Endodermal cell (in vitro differentiated cells): ENCODE measurements at regions not wholly inside any gene's neighbourhood (a gene's known extent, or its start where the extent isn't known, plus 50 kb on each side); places are given as distances from the start of the nearest gene placed in this dataset.

Experiments
- DNase-seq: peaks from one replicate; pipeline ENCODE4 v3.0.0-alpha.2; 2017
- H3K27ac ChIP-seq: 2 replicates; pipeline ENCODE4 v1.5.1; 2013; ENCODE audit warnings: mild to moderate bottlenecking, low read depth, low read length, moderate library complexity
- H3K27me3 ChIP-seq: 2 replicates; pipeline ENCODE4 v1.6.1; 2013; ENCODE audit warnings: mild to moderate bottlenecking, low read length, moderate library complexity; ENCODE audit not compliant: insufficient read depth, control insufficient read depth, poor library complexity, severe bottlenecking
- H3K36me3 ChIP-seq: 2 replicates; pipeline ENCODE4 v1.7.0; 2013; ENCODE audit warnings: mild to moderate bottlenecking, low read length, moderate library complexity; ENCODE audit not compliant: control insufficient read depth, insufficient read depth
- H3K4me1 ChIP-seq: one replicate; pipeline ENCODE4 v1.7.0; 2013; ENCODE audit warnings: low read length; ENCODE audit not compliant: control insufficient read depth, insufficient read depth
- H3K4me3 ChIP-seq: 2 replicates; pipeline ENCODE4 v1.5.1; 2013; ENCODE audit warnings: mild to moderate bottlenecking, low read length, moderate library complexity
- H3K9ac ChIP-seq: 2 replicates; pipeline ENCODE4 v1.6.1; 2013; ENCODE audit warnings: mild to moderate bottlenecking, low read length, moderate library complexity; ENCODE audit not compliant: poor library complexity, severe bottlenecking; ENCODE audit errors: extremely low read depth
- H3K9me3 ChIP-seq: 2 replicates; pipeline ENCODE4 v1.6.1; 2013; ENCODE audit warnings: mild to moderate bottlenecking, low read length, moderate library complexity; ENCODE audit not compliant: control insufficient read depth
- H3K27ac Mint-ChIP-seq: 2 replicates; pipeline ENCODE4 v1.8.0; 2020; ENCODE audit warnings: mixed read lengths
- H3K27me3 Mint-ChIP-seq: 2 replicates; pipeline ENCODE4 v1.8.0; 2021; ENCODE audit warnings: mild to moderate bottlenecking, mixed read lengths; ENCODE audit not compliant: insufficient read depth
- H3K36me3 Mint-ChIP-seq: 2 replicates; pipeline ENCODE4 v1.8.0; 2020; ENCODE audit warnings: low read depth, mixed read lengths
- H3K4me1 Mint-ChIP-seq: 2 replicates; pipeline ENCODE4 v1.8.0; 2020; ENCODE audit warnings: mixed read lengths
- H3K4me3 Mint-ChIP-seq: 2 replicates; pipeline ENCODE4 v1.8.0; 2020; ENCODE audit warnings: mild to moderate bottlenecking, moderate library complexity, mixed read lengths
- H3K9me3 Mint-ChIP-seq: 2 replicates; pipeline ENCODE4 v1.8.0; 2020; ENCODE audit warnings: mild to moderate bottlenecking, mixed read lengths
- WGBS, 2 experiments: methylation state at CpG; one replicate each; pipeline versions ENCODE4 v1.1.5 to v1.1.7; 2013; ENCODE audit warnings: missing lambda C conversion rate in 2 of 2, mixed read lengths in 1 of 2; ENCODE audit not compliant: insufficient coverage in 1 of 2, insufficient read length in 1 of 2; 5-methylcytosine and 5-hydroxymethylcytosine counted together
- TF ChIP-seq, protein P1 (sequence below): fragments of 200-600 bp; sonication (generic); conservative IDR thresholded peaks from 2 replicates; pipeline ENCODE4 v1.5.0; 2021; ENCODE audit warnings: antibody characterized with exemption, mild to moderate bottlenecking

DNA sequence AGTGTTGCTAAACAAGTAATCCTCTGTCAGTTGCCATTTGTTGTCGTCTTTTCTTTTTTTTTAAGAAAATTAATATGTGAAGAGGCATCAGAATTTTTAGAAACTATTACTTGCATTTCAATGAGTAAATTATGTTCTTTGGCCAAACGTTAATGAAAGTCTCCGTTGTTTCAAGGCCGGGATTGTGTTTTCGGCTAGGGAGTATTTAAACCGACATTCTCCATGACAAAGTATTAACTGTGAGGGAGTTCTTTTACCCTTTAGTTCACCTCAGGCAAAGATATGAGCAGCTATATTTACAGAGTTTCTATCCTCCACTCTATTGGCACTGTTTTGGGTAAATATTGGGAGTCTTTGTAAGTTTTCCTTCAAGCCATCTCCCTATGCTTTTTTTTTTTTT is 668.9 kb downstream of the METTL15 start:
- no peak overlapping the region for H3K9ac ChIP-seq
- peaks cover 4% of the 10 kb centered on the region for H3K36me3 Mint-ChIP-seq
- H3K9me3 Mint-ChIP-seq: peaks cover 29% of the 10 kb centered on the region
- peaks cover 16% of the 10 kb centered on the region for H3K9me3 ChIP-seq
- H3K27me3 ChIP-seq: no peaks in the 10 kb centered on the region
- no peaks in the 10 kb centered on the region for H3K4me1 ChIP-seq
- no peak for DNase-seq
- H3K4me3 ChIP-seq: no peak overlapping the region
- H3K4me3 Mint-ChIP-seq: no peak overlapping the region
- 73 to 75% methylated on average over 4 to 6 of the region's 6 CpGs for WGBS, 2 experiments
- no peaks in the 10 kb centered on the region for H3K4me1 Mint-ChIP-seq
- H3K36me3 ChIP-seq: no peaks in the 10 kb centered on the region
- TF ChIP-seq, protein P1, sequence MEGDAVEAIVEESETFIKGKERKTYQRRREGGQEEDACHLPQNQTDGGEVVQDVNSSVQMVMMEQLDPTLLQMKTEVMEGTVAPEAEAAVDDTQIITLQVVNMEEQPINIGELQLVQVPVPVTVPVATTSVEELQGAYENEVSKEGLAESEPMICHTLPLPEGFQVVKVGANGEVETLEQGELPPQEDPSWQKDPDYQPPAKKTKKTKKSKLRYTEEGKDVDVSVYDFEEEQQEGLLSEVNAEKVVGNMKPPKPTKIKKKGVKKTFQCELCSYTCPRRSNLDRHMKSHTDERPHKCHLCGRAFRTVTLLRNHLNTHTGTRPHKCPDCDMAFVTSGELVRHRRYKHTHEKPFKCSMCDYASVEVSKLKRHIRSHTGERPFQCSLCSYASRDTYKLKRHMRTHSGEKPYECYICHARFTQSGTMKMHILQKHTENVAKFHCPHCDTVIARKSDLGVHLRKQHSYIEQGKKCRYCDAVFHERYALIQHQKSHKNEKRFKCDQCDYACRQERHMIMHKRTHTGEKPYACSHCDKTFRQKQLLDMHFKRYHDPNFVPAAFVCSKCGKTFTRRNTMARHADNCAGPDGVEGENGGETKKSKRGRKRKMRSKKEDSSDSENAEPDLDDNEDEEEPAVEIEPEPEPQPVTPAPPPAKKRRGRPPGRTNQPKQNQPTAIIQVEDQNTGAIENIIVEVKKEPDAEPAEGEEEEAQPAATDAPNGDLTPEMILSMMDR: no peak
- no peaks in the 10 kb centered on the region for H3K27me3 Mint-ChIP-seq
- no peak overlapping the region for H3K27ac Mint-ChIP-seq
- H3K27ac ChIP-seq: no peak overlapping the region

DNA sequence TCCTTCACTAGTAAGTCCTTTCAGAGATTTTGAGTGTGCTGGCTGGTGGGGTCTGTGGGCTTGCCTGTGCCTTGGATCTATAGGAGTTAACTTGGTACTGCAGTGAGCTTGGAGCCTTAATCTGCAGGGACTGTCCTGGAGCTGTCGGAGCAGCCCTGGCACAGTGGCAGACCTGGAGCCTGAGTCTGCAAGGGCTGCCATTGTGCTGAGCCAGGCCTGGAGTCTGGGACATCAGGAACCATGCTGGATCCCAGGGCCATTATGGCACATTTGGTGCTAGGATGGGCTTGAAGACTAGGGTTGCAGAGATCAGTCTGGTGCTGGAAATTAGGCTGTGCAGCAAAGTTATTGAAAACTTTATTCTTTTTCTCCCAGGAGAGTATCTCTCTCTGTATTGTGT is 665.4 kb downstream of the METTL15 start:
- no peak overlapping the region for H3K4me3 Mint-ChIP-seq
- H3K36me3 Mint-ChIP-seq: peaks cover 4% of the 10 kb centered on the region
- peaks cover 9% of the 10 kb centered on the region for H3K9me3 Mint-ChIP-seq
- Histone ChIP-seq H3K9me3 (peaks cover 4% of the 10 kb centered on the region), H3K4me3 (no peak overlapping the region), H3K27ac (no peak overlapping the region), H3K27me3 (no peaks in the 10 kb centered on the region), H3K36me3 (no peaks in the 10 kb centered on the region), H3K9ac (no peak overlapping the region), H3K4me1 (no peaks in the 10 kb centered on the region)
- no peaks in the 10 kb centered on the region for H3K27me3 Mint-ChIP-seq
- no peaks in the 10 kb centered on the region for H3K4me1 Mint-ChIP-seq
- 97% methylated on average over 1 of the region's 1 CpG; no CpG with 5 or more reads in 1 of the 2 experiments for WGBS, 2 experiments
- peak; percentile 46 for DNase-seq
- TF ChIP-seq, protein P1: no peak
- no peak overlapping the region for H3K27ac Mint-ChIP-seq

DNA sequence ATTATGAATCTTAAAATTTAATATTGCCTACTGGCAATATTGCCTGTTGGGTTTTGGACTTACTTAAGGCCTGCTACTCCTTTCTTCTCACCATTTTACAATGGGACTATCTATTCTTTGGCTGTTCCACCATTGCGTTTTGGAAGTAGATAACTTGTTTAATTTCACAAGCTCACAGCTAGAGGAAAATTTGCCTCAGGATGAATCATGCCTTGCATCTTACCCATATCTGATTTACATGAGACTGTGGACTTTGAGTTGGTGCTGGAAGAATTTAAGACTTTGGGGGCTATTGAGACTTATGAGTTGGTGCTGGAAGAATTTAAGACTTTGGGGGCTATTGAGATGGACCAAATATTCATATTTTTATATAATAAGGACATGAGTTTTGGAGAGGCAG is 662.6 kb downstream of the METTL15 start:
- Histone ChIP-seq H3K4me1 (no peaks in the 10 kb centered on the region), H3K4me3 (no peak overlapping the region), H3K9ac (no peak overlapping the region), H3K27ac (no peak overlapping the region), H3K27me3 (no peaks in the 10 kb centered on the region), H3K9me3 (peaks cover 4% of the 10 kb centered on the region), H3K36me3 (no peaks in the 10 kb centered on the region)
- no peak for DNase-seq
- no peaks in the 10 kb centered on the region for H3K27me3 Mint-ChIP-seq
- no peaks in the 10 kb centered on the region for H3K4me1 Mint-ChIP-seq
- H3K9me3 Mint-ChIP-seq: peaks cover 9% of the 10 kb centered on the region
- no peak overlapping the region for H3K4me3 Mint-ChIP-seq
- H3K27ac Mint-ChIP-seq: no peak overlapping the region
- WGBS, 2 experiments: 100% methylated on average over 1 of the region's 1 CpG; no CpG with 5 or more reads in 1 of the 2 experiments
- TF ChIP-seq, protein P1: no peak
- H3K36me3 Mint-ChIP-seq: peaks cover 4% of the 10 kb centered on the region
